ENCODE measurements at regions not wholly inside any gene's neighbourhood (a gene's known extent, or its start where the extent isn't known, plus 50 kb on each side); places are given as distances from the start of the nearest gene placed in this dataset.
"Not testable (repeated sequence)": the region's sequence is repeated elsewhere in the genome, so short reads cannot be mapped to it uniquely, and the experiment has no call there.

DNA sequence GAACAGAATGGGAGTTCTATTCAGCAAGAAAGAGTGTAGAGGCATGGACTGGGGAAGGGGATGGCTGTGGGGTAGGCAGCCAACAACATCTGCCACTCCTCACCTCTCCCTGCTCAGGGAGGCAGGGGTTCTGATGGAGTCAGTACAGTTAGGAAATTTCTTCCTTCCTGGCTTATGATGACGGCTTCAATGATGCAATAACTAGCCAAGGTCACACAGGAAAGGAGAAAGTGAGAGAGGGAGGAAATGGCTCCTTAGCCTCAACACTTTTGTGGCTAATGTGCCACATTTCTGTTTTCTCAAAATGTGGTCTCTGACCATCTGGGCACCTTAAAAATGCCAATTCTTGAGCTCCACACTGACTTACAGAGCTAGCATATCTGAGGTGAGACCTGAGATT lies 79.3 kb upstream of the PDZD8 start:
- no TSS peak for BruUV-seq (replicated peaks)
- ChIA-PET POLR2A (no interaction called here), RAD21 (ENCODE audit: unreplicated experiment) (no interaction called here), SMC1A (ENCODE audit: uncharacterized antibody, unreplicated experiment) (interaction anchor here (0.8 to 1.6 kb wide), 2 partner anchors 15 to 35 kb away, joined by 3 read pairs; no protein-coding TSS in a partner anchor), CTCF (interaction anchor here (1.0 to 4.8 kb wide), 2 partner anchors 8 to 12 kb away, joined by 4 to 31 read pairs; no protein-coding TSS in a partner anchor)
- Histone ChIP-seq H2AFZ (ENCODE audit: control insufficient read depth, low read depth, low read length) (no peak overlapping the region), H4K20me1 (ENCODE audit: control insufficient read depth, insufficient read depth) (no peaks in the 10 kb centered on the region), H3K27ac (ENCODE audit: control insufficient read depth, insufficient read depth) (no peak overlapping the region), H3K36me3 (ENCODE audit: control insufficient read depth in 2 of 2, insufficient read depth in 2 of 2, low read length in 1 of 2) (no peaks in the 10 kb centered on the region), H3K4me3 (no peak overlapping the region), H3K27me3 (replicated peaks in 1 of 2; ENCODE audit: control insufficient read depth in 2 of 2, insufficient read depth in 2 of 2, low read length in 1 of 2) (no peaks in the 10 kb centered on the region), H3K9me3 (replicated peaks; ENCODE audit: control insufficient read depth, insufficient read depth, low read length) (no peaks in the 10 kb centered on the region; the same call in 2 of the 3 replicates), H3K4me1 (ENCODE audit: control insufficient read depth, insufficient read depth, low read length) (no peaks in the 10 kb centered on the region), H3K79me2 (ENCODE audit: control insufficient read depth, insufficient read depth, low read length) (no peaks in the 10 kb centered on the region), H3K4me2 (ENCODE audit: control insufficient read depth, insufficient read depth) (no peak overlapping the region), H3K9ac (ENCODE audit: control insufficient read depth, insufficient read depth, low read length) (no peak overlapping the region)
- intact Hi-C loops (cut with micrococcal nuclease; ENCODE audit: unreplicated experiment): no loop called here
- no peak for ATAC-seq
- TF ChIP-seq ZSCAN29 (IDR thresholded peaks at IDR 0.05): no peak
- TF ChIP-seq TCF12 (IDR thresholded peaks at IDR 0.05; ENCODE audit: low read depth, low read length): no peak
- no peak for TF ChIP-seq TAF1 (IDR thresholded peaks at IDR 0.05; ENCODE audit: borderline replicate concordance, low read depth, low read length)
- no peak for TF ChIP-seq PAX8 (IDR thresholded peaks at IDR 0.05)
- TF ChIP-seq SREBF1 (IDR thresholded peaks at IDR 0.05; ENCODE audit: low read length): no peak
- TF ChIP-seq ETV6 (conservative IDR thresholded peaks at IDR 0.05 in 1 of 2, IDR thresholded peaks at IDR 0.05 in 1 of 2; ENCODE audit: borderline replicate concordance in 1 of 2, low read depth in 1 of 2): no peak
- TF ChIP-seq MEF2A (IDR thresholded peaks at IDR 0.05; ENCODE audit: insufficient read depth, low read depth, low read length): no peak
- no peak for TF ChIP-seq CHD2 (IDR thresholded peaks at IDR 0.05; ENCODE audit: borderline replicate concordance, low read depth, low read length)
- TF ChIP-seq ESRRA (IDR thresholded peaks at IDR 0.05; ENCODE audit: low read length): no peak
- TF ChIP-seq POLR2AphosphoS2 (IDR thresholded peaks at IDR 0.05; ENCODE audit: low read depth, low read length): no peak
- TF ChIP-seq SIX5 (IDR thresholded peaks at IDR 0.05; ENCODE audit: low read depth, low read length, severe bottlenecking): no peak
- TF ChIP-seq, protein P1, sequence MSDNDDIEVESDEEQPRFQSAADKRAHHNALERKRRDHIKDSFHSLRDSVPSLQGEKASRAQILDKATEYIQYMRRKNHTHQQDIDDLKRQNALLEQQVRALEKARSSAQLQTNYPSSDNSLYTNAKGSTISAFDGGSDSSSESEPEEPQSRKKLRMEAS (IDR thresholded peaks at IDR 0.05; ENCODE audit: low read depth, low read length): no peak
- no peak for TF ChIP-seq SIN3A (IDR thresholded peaks at IDR 0.05; ENCODE audit: low read depth, low read length)
- TF ChIP-seq GATAD2B (conservative IDR thresholded peaks at IDR 0.05; ENCODE audit: low read depth): no peak
- FAIRE-seq: no peak
- DNase-seq (ENCODE audit: low read depth, low spot score): no peak
- in situ Hi-C loops (cut with MboI): no loop called here
- 0% methylated on average over 1 of the region's 1 CpG for WGBS (ENCODE audit: insufficient coverage, insufficient replicate concordance, low lambda C conversion rate, missing lambda C conversion rate)

DNA sequence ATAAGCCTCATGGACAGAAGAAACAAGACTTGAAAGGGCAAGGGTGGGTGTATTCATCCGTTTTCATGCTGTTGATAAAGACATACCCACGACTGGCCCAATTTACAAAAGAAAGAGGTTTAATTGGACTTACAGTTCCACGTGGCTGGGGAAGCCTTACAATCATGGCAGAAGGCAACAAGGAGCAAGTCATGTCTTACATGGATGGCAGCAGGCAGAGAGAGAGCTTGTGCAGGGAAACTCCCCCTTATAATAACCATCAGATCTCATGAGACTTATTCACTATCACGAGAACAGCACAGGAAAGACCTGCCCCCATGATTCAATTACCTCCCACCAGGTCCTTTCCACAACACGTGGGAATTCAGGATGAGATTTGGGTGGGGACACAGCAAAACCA lies 78.2 kb upstream of the PDZD8 start:
- FAIRE-seq; H3K27ac ChIP-seq (ENCODE audit: control insufficient read depth, insufficient read depth); H3K9me3 ChIP-seq (replicated peaks; ENCODE audit: control insufficient read depth, insufficient read depth, low read length); H3K4me2 ChIP-seq (ENCODE audit: control insufficient read depth, insufficient read depth); H3K4me1 ChIP-seq (ENCODE audit: control insufficient read depth, insufficient read depth, low read length); BruUV-seq (replicated peaks); H3K36me3 ChIP-seq (ENCODE audit: control insufficient read depth in 2 of 2, insufficient read depth in 2 of 2, low read length in 1 of 2); DNase-seq (ENCODE audit: low read depth, low spot score); H3K79me2 ChIP-seq (ENCODE audit: control insufficient read depth, insufficient read depth, low read length); H4K20me1 ChIP-seq (ENCODE audit: control insufficient read depth, insufficient read depth); H2AFZ ChIP-seq (ENCODE audit: control insufficient read depth, low read depth, low read length); in situ Hi-C loops (cut with MboI); H3K27me3 ChIP-seq (replicated peaks in 1 of 2; ENCODE audit: control insufficient read depth in 2 of 2, insufficient read depth in 2 of 2, low read length in 1 of 2); H3K4me3 ChIP-seq; H3K9ac ChIP-seq (ENCODE audit: control insufficient read depth, insufficient read depth, low read length); ATAC-seq; RAD21 ChIA-PET (ENCODE audit: unreplicated experiment); intact Hi-C loops (cut with micrococcal nuclease; ENCODE audit: unreplicated experiment); POLR2A ChIA-PET: not testable (repeated sequence)
- ChIA-PET CTCF (interaction anchor here (2.0 to 5.1 kb wide), 4 partner anchors 11 to 237 kb away, joined by 6 to 44 read pairs (median 20); no protein-coding TSS in a partner anchor), SMC1A (ENCODE audit: uncharacterized antibody, unreplicated experiment) (interaction anchor here (1.6 kb wide), 1 partner anchor 36 kb away, joined by 3 read pairs; no protein-coding TSS in a partner anchor)
- 2% methylated on average over 5 of the region's 5 CpGs for WGBS (ENCODE audit: insufficient coverage, insufficient replicate concordance, low lambda C conversion rate, missing lambda C conversion rate)
